Osteocyte (in vitro differentiated cells): ENCODE measurements at regions not wholly inside any gene's neighbourhood (a gene's known extent, or its start where the extent isn't known, plus 50 kb on each side); places are given as distances from the start of the nearest gene placed in this dataset.

Experiments used
- DNase-seq: peaks from one replicate; pipeline ENCODE4 v3.0.0; 2021; ENCODE audit warnings: mixed read lengths; ENCODE audit not compliant: unreplicated experiment; ENCODE audit errors: extremely low spot score
- H3K27ac Mint-ChIP-seq: one replicate; pipeline ENCODE4 v1.8.0; 2021; ENCODE audit warnings: mild to moderate bottlenecking, mixed read lengths; ENCODE audit not compliant: unreplicated experiment
- H3K27me3 Mint-ChIP-seq: one replicate; pipeline ENCODE4 v1.8.0; 2021; ENCODE audit warnings: mixed read lengths; ENCODE audit not compliant: unreplicated experiment
- H3K36me3 Mint-ChIP-seq: one replicate; pipeline ENCODE4 v1.8.0; 2021; ENCODE audit warnings: mixed read lengths; ENCODE audit not compliant: unreplicated experiment
- H3K4me1 Mint-ChIP-seq: one replicate; pipeline ENCODE4 v1.8.0; 2021; ENCODE audit warnings: mixed read lengths; ENCODE audit not compliant: unreplicated experiment
- H3K4me3 Mint-ChIP-seq: one replicate; pipeline ENCODE4 v1.8.0; 2021; ENCODE audit warnings: mild to moderate bottlenecking, moderate library complexity, mixed read lengths; ENCODE audit not compliant: unreplicated experiment
- H3K9me3 Mint-ChIP-seq: one replicate; pipeline ENCODE4 v1.8.0; 2021; ENCODE audit warnings: mixed read lengths; ENCODE audit not compliant: unreplicated experiment
- TF ChIP-seq, protein P1 (sequence below): fragments of 200-600 bp; sonication (generic); IDR thresholded peaks from 2 replicates; pipeline ENCODE4 v1.5.0; 2021; ENCODE audit warnings: antibody characterized with exemption, mild to moderate bottlenecking, moderate library complexity

DNA sequence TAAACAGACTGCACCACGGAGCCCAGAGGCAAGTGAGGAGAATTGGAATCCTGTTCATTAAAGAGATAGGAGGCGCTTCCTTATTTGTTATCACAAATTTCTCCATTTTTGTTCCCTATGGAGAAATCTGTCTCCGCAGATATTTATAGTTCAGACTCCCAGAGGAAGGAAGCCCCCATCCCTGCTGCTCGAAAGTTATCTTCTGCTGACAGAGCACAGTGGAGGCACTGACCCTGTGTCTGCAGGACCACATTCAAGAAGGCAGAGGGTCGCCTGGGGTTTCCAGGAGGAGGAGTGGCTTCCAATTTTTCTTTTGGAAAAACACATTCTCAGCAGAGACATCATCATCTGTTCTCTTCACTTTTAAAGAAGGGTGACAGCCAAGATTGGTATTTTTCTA is 73.0 kb upstream of the GPR45 start:
- DNase-seq: no peak
- TF ChIP-seq, protein P1, sequence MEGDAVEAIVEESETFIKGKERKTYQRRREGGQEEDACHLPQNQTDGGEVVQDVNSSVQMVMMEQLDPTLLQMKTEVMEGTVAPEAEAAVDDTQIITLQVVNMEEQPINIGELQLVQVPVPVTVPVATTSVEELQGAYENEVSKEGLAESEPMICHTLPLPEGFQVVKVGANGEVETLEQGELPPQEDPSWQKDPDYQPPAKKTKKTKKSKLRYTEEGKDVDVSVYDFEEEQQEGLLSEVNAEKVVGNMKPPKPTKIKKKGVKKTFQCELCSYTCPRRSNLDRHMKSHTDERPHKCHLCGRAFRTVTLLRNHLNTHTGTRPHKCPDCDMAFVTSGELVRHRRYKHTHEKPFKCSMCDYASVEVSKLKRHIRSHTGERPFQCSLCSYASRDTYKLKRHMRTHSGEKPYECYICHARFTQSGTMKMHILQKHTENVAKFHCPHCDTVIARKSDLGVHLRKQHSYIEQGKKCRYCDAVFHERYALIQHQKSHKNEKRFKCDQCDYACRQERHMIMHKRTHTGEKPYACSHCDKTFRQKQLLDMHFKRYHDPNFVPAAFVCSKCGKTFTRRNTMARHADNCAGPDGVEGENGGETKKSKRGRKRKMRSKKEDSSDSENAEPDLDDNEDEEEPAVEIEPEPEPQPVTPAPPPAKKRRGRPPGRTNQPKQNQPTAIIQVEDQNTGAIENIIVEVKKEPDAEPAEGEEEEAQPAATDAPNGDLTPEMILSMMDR: no peak
- Mint-ChIP-seq H3K36me3 (no peaks in the 10 kb centered on the region), H3K9me3 (no peaks in the 10 kb centered on the region), H3K4me3 (no peak overlapping the region), H3K27ac (no peak overlapping the region), H3K4me1 (no peaks in the 10 kb centered on the region), H3K27me3 (peaks cover 41% of the 10 kb centered on the region)

DNA sequence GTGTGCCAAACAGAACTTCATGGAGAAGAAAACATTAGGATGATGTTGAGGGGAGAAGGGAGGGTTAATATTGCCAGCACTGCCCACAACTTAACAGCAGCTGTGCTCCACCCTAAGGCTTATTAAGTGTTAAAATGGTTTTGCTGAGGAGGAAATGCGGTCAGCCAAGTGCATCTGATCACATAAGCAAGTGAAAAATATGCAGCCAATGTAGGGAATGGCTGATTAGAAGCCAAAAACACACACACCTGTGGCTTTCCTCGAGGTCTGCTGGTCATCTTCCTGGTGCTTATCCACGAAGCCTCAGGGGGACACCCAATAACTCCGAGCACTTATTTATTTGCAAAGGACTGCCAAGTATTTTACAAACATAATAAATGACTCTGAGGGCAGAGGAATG is 66.3 kb upstream of the GPR45 start:
- Mint-ChIP-seq H3K27ac (no peak overlapping the region), H3K36me3 (no peaks in the 10 kb centered on the region), H3K9me3 (no peaks in the 10 kb centered on the region), H3K27me3 (peaks cover 39% of the 10 kb centered on the region), H3K4me3 (no peak overlapping the region), H3K4me1 (no peaks in the 10 kb centered on the region)
- TF ChIP-seq, protein P1: no peak
- DNase-seq: no peak

DNA sequence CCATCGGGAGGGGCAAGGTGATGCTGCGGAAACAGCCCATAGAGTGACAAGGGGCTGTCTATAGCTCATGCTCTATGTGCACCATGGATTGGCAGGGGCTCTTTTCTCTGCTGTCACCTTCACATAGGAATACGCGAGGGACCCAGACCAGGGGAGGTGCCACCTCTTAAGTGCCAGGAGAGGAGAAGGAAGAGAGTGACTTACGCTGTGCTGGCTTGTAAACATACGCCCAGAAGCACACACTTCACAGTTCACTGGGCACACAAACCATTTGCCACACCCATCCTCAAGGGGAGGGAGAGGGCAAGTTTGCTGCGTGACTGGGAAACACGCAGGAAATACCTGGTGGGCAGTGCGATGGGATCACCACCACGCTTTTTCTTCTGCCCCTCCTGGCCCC is 65.1 kb upstream of the GPR45 start:
- H3K27ac Mint-ChIP-seq: no peak overlapping the region
- DNase-seq: no peak
- H3K36me3 Mint-ChIP-seq: no peaks in the 10 kb centered on the region
- no peaks in the 10 kb centered on the region for H3K4me1 Mint-ChIP-seq
- no peaks in the 10 kb centered on the region for H3K9me3 Mint-ChIP-seq
- TF ChIP-seq, protein P1: no peak
- H3K4me3 Mint-ChIP-seq: no peak overlapping the region
- H3K27me3 Mint-ChIP-seq: peaks cover 36% of the 10 kb centered on the region

DNA sequence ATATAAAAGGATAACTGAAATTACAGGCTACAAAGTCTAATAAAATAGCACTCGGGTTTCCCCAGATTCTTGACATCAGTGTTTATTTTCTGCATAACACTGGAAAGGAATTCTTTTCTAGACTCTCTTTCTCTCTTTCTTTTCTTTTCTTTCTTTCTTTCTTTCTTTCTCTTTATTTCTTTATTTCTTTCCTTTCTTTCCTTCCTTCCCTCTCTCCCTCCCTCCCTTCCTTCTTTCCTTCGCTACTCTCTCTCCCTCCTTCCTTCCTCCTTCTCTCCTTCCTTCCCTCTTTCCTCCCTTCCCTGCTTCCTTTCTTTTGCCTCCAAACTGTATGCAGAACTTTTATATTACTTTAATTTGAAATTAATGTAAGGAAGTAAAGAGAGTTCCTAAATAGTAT is 64.5 kb upstream of the GPR45 start:
- Mint-ChIP-seq H3K27me3 (peaks cover 36% of the 10 kb centered on the region), H3K9me3 (no peaks in the 10 kb centered on the region), H3K4me3 (no peak overlapping the region), H3K4me1 (no peaks in the 10 kb centered on the region), H3K36me3 (no peaks in the 10 kb centered on the region), H3K27ac (no peak overlapping the region)
- DNase-seq: no peak
- TF ChIP-seq, protein P1: no peak

DNA sequence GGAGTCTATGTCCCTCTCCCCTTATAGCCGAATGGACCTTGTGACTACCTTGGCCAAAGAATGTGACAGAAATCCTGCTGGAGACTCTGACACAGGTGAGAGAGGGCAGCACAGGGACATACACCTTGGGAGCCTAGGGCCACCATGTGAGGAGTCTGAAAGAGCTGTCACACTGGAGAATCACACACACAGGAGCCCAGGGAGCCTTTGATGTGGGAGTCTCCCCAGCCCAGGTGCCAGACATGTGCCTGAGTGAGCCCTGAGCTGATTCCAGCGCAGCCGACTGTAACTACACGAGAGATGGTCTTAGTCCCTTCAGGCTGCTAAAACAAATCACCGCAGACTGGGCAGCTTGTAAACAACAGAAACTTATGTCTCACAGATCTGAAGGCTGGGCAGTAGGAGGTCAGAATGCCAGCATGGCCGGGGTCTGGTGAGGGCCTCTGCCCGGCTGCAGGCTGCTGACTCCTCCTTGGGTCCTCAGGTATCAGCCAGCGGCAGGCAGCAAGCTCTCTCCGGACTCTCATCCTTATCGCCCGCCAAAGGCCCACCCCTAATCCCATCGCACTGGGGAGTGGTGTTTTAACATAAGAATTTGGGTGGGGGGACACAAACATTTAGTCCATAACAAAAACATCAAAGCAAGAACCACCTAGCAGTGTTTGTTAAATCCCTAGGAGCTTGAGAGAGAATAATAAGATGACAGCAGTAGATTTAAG is 63.8 kb upstream of the GPR45 start:
- no peaks in the 10 kb centered on the region for H3K9me3 Mint-ChIP-seq
- H3K4me3 Mint-ChIP-seq: no peak overlapping the region
- H3K36me3 Mint-ChIP-seq: no peaks in the 10 kb centered on the region
- no peaks in the 10 kb centered on the region for H3K4me1 Mint-ChIP-seq
- peaks cover 36% of the 10 kb centered on the region for H3K27me3 Mint-ChIP-seq
- no peak for DNase-seq
- no peak overlapping the region for H3K27ac Mint-ChIP-seq
- TF ChIP-seq, protein P1: no peak
